AG10803 (cell line): ENCODE measurements at regions not wholly inside any gene's neighbourhood (a gene's known extent, or its start where the extent isn't known, plus 50 kb on each side); places are given as distances from the start of the nearest gene placed in this dataset.
A peak's percentile ranks its signal among the peaks of the same experiment; 100 is the strongest.

Experiments used
- DNase-seq: peaks from one replicate; pipeline ENCODE4 v3.0.0; 2010; ENCODE audit warnings: low read depth
- H3K4me3 ChIP-seq: 2 replicates; pipeline ENCODE4 v1.5.1; 2011; ENCODE audit warnings: mild to moderate bottlenecking, low read length, control low read depth
- CTCF ChIP-seq: conservative IDR thresholded peaks from 2 replicates; pipeline ENCODE4 v1.5.1; 2011; ENCODE audit warnings: mild to moderate bottlenecking, low read length, control low read depth, inconsistent platforms

DNA sequence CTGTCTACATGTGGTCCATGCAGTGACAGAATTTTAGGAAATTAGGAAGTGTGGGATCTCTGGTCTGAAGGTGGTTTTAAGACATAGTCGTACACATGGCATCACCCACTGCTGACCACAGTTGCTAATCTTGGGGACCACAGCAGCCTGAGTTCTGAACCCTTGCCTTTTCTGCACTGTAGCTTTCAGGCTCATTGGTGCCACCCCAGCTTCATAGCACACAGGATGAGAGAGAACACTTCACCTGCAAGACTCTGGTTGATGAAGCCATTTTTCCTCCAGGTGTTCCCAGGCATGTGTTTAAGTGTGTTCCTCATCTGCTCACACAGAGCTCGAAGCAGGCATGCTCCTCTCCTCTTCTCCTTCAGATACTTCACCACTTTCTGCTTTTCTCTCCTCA, 68.2 kb upstream of the S1PR3 start:
- no peak for TF ChIP-seq CTCF
- H3K4me3 ChIP-seq: no peak overlapping the region

DNA sequence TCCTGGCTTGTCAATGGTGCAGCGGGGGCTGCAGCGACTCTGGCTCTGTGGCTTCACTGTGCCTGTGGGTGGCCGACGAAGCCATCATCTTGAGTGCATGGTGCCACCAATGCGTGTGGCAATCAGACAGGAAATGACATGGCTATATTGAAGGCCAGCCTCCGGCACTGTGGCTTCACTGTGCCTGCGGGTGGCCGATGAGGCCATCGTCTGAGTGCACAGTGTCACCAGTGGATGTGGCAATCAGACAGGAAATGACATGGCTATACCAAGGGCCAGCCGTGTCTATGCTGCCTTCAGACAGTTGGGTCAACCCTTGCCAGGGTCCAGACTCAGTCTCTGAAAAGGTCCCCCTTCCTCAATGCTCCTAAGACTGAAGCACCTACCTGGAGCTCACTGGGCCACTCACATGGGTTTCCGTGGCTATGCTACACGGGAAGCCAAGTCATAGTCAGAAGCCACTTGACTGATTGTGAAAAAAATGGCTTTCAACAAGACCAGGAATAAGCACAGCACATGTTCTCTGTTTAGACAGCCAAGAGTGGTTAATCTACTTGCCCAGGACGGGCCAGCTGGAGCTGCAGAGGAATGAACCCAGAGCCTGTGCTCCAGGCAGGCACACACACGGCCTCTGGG, 67.5 kb upstream of the S1PR3 start:
- no peak for TF ChIP-seq CTCF
- no peak overlapping the region for H3K4me3 ChIP-seq
- DNase-seq: no peak

More for the DNA sequence above, 68.2 kb upstream of the S1PR3 start:
- no peak for DNase-seq

GRCh38 chr9:88925481-88925880, 65.8 kb upstream of the S1PR3 start:
- TF ChIP-seq CTCF: no peak
- peak; percentile 33 for DNase-seq
- H3K4me3 ChIP-seq: no peak overlapping the region

- no peak for DNase-seq
- no peak for TF ChIP-seq CTCF
- H3K4me3 ChIP-seq: no peak overlapping the region
These were observed 64.3 kb upstream of the S1PR3 start for GRCh38 chr9:88926781-88927505.

DNA sequence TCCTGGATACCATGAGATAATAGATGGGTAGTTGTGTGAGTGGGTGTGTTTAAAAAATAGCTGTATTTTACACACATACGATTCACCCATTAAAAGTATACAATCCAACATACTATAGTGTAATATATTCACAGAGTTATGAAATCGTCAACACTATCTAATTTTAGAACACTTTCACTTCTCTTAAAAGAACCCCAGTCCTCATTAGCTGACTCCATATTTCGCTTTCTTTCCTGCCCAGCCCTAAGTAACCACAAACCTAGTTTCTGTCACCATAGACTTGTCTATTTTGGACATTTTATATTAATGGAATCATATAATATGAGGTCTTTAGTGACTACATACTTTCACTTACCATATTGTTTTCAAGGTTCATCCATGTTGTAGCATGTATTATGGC, 63.8 kb upstream of the S1PR3 start:
- H3K4me3 ChIP-seq: no peak overlapping the region
- no peak for DNase-seq
- no peak for TF ChIP-seq CTCF

GRCh38 chr9:88930716-88931115, 60.6 kb upstream of the S1PR3 start:
- no peak for TF ChIP-seq CTCF
- no peak overlapping the region for H3K4me3 ChIP-seq
- no peak for DNase-seq

- no peak for DNase-seq
- no peak overlapping the region for H3K4me3 ChIP-seq
- TF ChIP-seq CTCF: no peak
These were observed 58.5 kb upstream of the S1PR3 start for GRCh38 chr9:88932766-88933165.
